ENCODE measurements at regions not wholly inside any gene's neighbourhood (a gene's known extent, or its start where the extent isn't known, plus 50 kb on each side); places are given as distances from the start of the nearest gene placed in this dataset.
"Not testable (repeated sequence)": the region's sequence is repeated elsewhere in the genome, so short reads cannot be mapped to it uniquely, and the experiment has no call there.

GRCh38 chr7:29680601-29681000 lies 117.0 kb downstream of the PRR15 start:
- TF ChIP-seq, protein P1, sequence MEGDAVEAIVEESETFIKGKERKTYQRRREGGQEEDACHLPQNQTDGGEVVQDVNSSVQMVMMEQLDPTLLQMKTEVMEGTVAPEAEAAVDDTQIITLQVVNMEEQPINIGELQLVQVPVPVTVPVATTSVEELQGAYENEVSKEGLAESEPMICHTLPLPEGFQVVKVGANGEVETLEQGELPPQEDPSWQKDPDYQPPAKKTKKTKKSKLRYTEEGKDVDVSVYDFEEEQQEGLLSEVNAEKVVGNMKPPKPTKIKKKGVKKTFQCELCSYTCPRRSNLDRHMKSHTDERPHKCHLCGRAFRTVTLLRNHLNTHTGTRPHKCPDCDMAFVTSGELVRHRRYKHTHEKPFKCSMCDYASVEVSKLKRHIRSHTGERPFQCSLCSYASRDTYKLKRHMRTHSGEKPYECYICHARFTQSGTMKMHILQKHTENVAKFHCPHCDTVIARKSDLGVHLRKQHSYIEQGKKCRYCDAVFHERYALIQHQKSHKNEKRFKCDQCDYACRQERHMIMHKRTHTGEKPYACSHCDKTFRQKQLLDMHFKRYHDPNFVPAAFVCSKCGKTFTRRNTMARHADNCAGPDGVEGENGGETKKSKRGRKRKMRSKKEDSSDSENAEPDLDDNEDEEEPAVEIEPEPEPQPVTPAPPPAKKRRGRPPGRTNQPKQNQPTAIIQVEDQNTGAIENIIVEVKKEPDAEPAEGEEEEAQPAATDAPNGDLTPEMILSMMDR (IDR thresholded peaks at IDR 0.05): not testable (repeated sequence)
- TF ChIP-seq, protein P2, sequence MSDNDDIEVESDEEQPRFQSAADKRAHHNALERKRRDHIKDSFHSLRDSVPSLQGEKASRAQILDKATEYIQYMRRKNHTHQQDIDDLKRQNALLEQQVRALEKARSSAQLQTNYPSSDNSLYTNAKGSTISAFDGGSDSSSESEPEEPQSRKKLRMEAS (CRISPR knock-in tag; IDR thresholded peaks at IDR 0.05): not testable (repeated sequence)
- not testable (repeated sequence) for TF ChIP-seq CREB1 (CRISPR knock-in tag; IDR thresholded peaks at IDR 0.05); AFF4 (CRISPR knock-in tag; IDR thresholded peaks at IDR 0.05; ENCODE audit: borderline replicate concordance); JUN (CRISPR knock-in tag; IDR thresholded peaks at IDR 0.05); ATF2 (CRISPR knock-in tag; IDR thresholded peaks at IDR 0.05; ENCODE audit: borderline replicate concordance, low read depth); FOXJ3 (CRISPR knock-in tag; IDR thresholded peaks at IDR 0.05; ENCODE audit: borderline replicate concordance); USF1 (CRISPR knock-in tag; IDR thresholded peaks at IDR 0.05); SP1 (CRISPR knock-in tag; conservative IDR thresholded peaks at IDR 0.05); TP53 (CRISPR knock-in tag; IDR thresholded peaks at IDR 0.05); CBFB (CRISPR knock-in tag; IDR thresholded peaks at IDR 0.05; ENCODE audit: low read depth); ZNF263 (CRISPR knock-in tag; IDR thresholded peaks at IDR 0.05; ENCODE audit: low read depth)
- TF ChIP-seq, protein P3, sequence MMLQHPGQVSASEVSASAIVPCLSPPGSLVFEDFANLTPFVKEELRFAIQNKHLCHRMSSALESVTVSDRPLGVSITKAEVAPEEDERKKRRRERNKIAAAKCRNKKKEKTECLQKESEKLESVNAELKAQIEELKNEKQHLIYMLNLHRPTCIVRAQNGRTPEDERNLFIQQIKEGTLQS (CRISPR knock-in tag; conservative IDR thresholded peaks at IDR 0.05): not testable (repeated sequence)
- TF ChIP-seq, protein P4, sequence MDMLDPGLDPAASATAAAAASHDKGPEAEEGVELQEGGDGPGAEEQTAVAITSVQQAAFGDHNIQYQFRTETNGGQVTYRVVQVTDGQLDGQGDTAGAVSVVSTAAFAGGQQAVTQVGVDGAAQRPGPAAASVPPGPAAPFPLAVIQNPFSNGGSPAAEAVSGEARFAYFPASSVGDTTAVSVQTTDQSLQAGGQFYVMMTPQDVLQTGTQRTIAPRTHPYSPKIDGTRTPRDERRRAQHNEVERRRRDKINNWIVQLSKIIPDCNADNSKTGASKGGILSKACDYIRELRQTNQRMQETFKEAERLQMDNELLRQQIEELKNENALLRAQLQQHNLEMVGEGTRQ (CRISPR knock-in tag; IDR thresholded peaks at IDR 0.05): not testable (repeated sequence)
